GM12878 (cell line): ENCODE measurements at regions not wholly inside any gene's neighbourhood (a gene's known extent, or its start where the extent isn't known, plus 50 kb on each side); places are given as distances from the start of the nearest gene placed in this dataset.

Experiments used
- ATAC-seq: fragments of 200-7000 bp; cut with Tn5 transposase; 3 replicates; pipeline ENCODE4 v1.9.1; 2020; ENCODE audit warnings: mild to moderate bottlenecking, moderate library complexity
- BruUV-seq: library from RNA; stranded (reverse); fragments of 400-500 nt; replicated peaks from 2 replicates; lab custom pipeline; 2021; lab: Mats Ljungman, UMichigan
- CTCF ChIA-PET: fragments of 300-600 bp; sonication (Branson Sonifier 250); formaldehyde crosslinking; extraction: SDS; loops from one replicate; lab custom pipeline; 2021; ENCODE audit warnings: inconsistent platforms; lab: Yijun Ruan, JAX
- POLR2A ChIA-PET: fragments of 350-600 bp; formaldehyde crosslinking; extraction: SDS; loops from one replicate; lab custom pipeline; 2021; ENCODE audit warnings: inconsistent platforms; lab: Charles Lee
- RAD21 ChIA-PET: fragments of 300-600 bp; sonication (Branson Sonifier 250); formaldehyde crosslinking; loops from one replicate; lab custom pipeline; 2023; ENCODE audit warnings: antibody characterized with exemption; ENCODE audit not compliant: unreplicated experiment; lab: Charles Lee
- SMC1A ChIA-PET: fragments of 300-600 bp; sonication (Branson Sonifier 250); formaldehyde crosslinking; loops from one replicate; lab custom pipeline; 2023; ENCODE audit not compliant: unreplicated experiment, uncharacterized antibody; lab: Charles Lee
- DNase-seq: peaks from one replicate; pipeline ENCODE4 v3.0.0-alpha.2; 2011; ENCODE audit warnings: low read depth, low spot score
- FAIRE-seq: peaks from 3 replicates; lab custom pipeline; 2011; peaks lifted over from hg19 to GRCh38; lab: Jason Lieb, UNC
- H2AFZ ChIP-seq: 2 replicates; pipeline ENCODE4 v1.6.0; 2011; ENCODE audit warnings: low read depth, low read length, control low read depth; ENCODE audit not compliant: control insufficient read depth
- H3K27ac ChIP-seq: 2 replicates; pipeline ENCODE4 v1.5.1; 2011; ENCODE audit warnings: control low read depth; ENCODE audit not compliant: control insufficient read depth, insufficient read depth
- H3K27me3 ChIP-seq, 2 experiments: replicated peaks in 1 of 2; 2 replicates each; pipeline versions ENCODE4 v1.6.0 to v1.6.1; 2011; ENCODE audit warnings: low read length in 1 of 2; ENCODE audit not compliant: control insufficient read depth in 2 of 2, insufficient read depth in 2 of 2
- H3K36me3 ChIP-seq, 2 experiments: 2 replicates each; pipeline ENCODE4 v1.5.1; 2011; ENCODE audit warnings: low read length in 1 of 2; ENCODE audit not compliant: control insufficient read depth in 2 of 2, insufficient read depth in 2 of 2
- H3K4me1 ChIP-seq: 2 replicates; pipeline ENCODE4 v1.6.1; 2011; ENCODE audit warnings: mild to moderate bottlenecking, low read length, moderate library complexity, mixed read lengths; ENCODE audit not compliant: control insufficient read depth, insufficient read depth
- H3K4me2 ChIP-seq: 2 replicates; pipeline ENCODE4 v1.6.0; 2011; ENCODE audit warnings: control low read depth; ENCODE audit not compliant: control insufficient read depth, insufficient read depth
- H3K4me3 ChIP-seq: fragments of 200-600 bp; sonication (generic); 2 replicates; pipeline ENCODE4 v1.5.1; 2016
- H3K79me2 ChIP-seq: 2 replicates; pipeline ENCODE4 v1.6.0; 2011; ENCODE audit warnings: low read length; ENCODE audit not compliant: control insufficient read depth, insufficient read depth
- H3K9ac ChIP-seq: 2 replicates; pipeline ENCODE4 v1.8.0; 2011; ENCODE audit warnings: low read length, control low read depth, mixed read lengths; ENCODE audit not compliant: control insufficient read depth, insufficient read depth
- H3K9me3 ChIP-seq: replicated peaks from 3 replicates; pipeline ENCODE4 v1.5.1; 2011; ENCODE audit warnings: mild to moderate bottlenecking, low read length; ENCODE audit not compliant: control insufficient read depth, insufficient read depth
- H4K20me1 ChIP-seq: 2 replicates; pipeline ENCODE4 v1.6.0; 2011; ENCODE audit not compliant: control insufficient read depth, insufficient read depth
- CEBPB ChIP-seq, 2 experiments: fragments of 150-350 bp in 1 of 2; IDR thresholded peaks; 2 replicates each; pipeline ENCODE4 v1.6.1; 2012 to 2014; ENCODE audit warnings: low read depth in 2 of 2, low read length in 2 of 2, borderline replicate concordance in 1 of 2, inconsistent platforms in 1 of 2
- DPF2 ChIP-seq: fragments of 450-650 bp; IDR thresholded peaks from 2 replicates; pipeline ENCODE4 v1.6.1; 2017; ENCODE audit warnings: mild to moderate bottlenecking
- EZH2 ChIP-seq: IDR thresholded peaks from 2 replicates; pipeline ENCODE4 v1.6.1; 2012; ENCODE audit warnings: low read depth, mild to moderate bottlenecking, control low read depth, inconsistent platforms, low read length, borderline replicate concordance; ENCODE audit not compliant: control insufficient read depth
- GATAD2B ChIP-seq: fragments of 450-650 bp; conservative IDR thresholded peaks from 2 replicates; pipeline ENCODE4 v1.6.1; 2017; ENCODE audit warnings: low read depth, mild to moderate bottlenecking, moderate library complexity
- SREBF1 ChIP-seq: IDR thresholded peaks from 2 replicates; pipeline ENCODE4 v1.6.1; 2012; ENCODE audit warnings: mild to moderate bottlenecking, low read length
- TCF3 ChIP-seq: IDR thresholded peaks from 2 replicates; pipeline ENCODE4 v1.6.1; 2012; ENCODE audit warnings: low read depth, mild to moderate bottlenecking, low read length, borderline replicate concordance; ENCODE audit not compliant: insufficient read depth
- WGBS: methylation state at CpG from one replicate; pipeline ENCODE4 v1.1.6; 2016; ENCODE audit warnings: low lambda C conversion rate; ENCODE audit not compliant: insufficient replicate concordance, insufficient coverage; ENCODE audit errors: missing lambda C conversion rate; 5-methylcytosine and 5-hydroxymethylcytosine counted together
- in situ Hi-C: fragments of 300-500 bp; cut with MboI; formaldehyde crosslinking; loops from 9 replicates; pipeline ENCODE4 v1.14.3; 2018; ENCODE audit warnings: mixed read lengths
- intact Hi-C: fragments of 100-400 bp; cut with micrococcal nuclease; formaldehyde crosslinking; loops from one replicate; pipeline ENCODE4 v1.14.2; 2022; ENCODE audit not compliant: unreplicated experiment
- TF ChIP-seq, protein P1 (sequence below): IDR thresholded peaks from 2 replicates; pipeline ENCODE4 v1.6.1; 2011; ENCODE audit warnings: mild to moderate bottlenecking, low read depth, low read length, moderate library complexity; ENCODE audit not compliant: insufficient replicate concordance

DNA sequence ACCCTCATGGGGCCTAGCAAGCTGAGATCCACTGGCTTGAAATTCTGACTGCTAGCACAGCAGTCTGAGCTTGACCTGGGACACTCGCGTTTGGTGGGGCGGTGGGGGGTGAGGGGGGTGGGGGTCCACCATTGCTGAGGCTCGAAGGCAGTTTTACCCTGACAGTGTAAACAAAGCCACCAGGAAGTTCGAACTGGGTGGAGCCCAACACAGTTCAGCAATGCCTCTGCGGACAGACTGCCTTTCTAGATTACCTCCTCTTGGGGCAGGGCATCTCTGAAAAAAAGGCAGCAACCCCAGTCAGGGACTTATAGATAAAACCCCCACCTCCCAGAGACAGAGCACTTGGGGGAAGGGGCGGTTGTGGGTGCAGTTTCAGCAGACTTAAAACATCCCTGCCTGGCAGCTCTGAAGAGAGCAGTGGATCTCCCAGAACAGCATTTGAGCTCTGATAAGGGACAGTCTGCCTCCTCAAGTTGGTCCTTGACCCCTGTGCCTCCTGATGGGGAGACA is 149.7 kb upstream of the TANK start:
- ChIA-PET CTCF (no interaction called here), SMC1A (interaction anchor here (1.0 to 1.2 kb wide), 2 partner anchors 14 to 53 kb away, joined by 3 to 4 read pairs; no protein-coding TSS in a partner anchor), POLR2A (no interaction called here), RAD21 (no interaction called here)
- H3K27me3 ChIP-seq = no peaks in the 10 kb centered on the region
- H4K20me1 ChIP-seq = no peaks in the 10 kb centered on the region
- H3K4me3 ChIP-seq = no peak overlapping the region
- in situ Hi-C loops = no loop called here
- H3K4me2 ChIP-seq = no peak overlapping the region
- no peak overlapping the region for H2AFZ ChIP-seq
- H3K4me1 ChIP-seq = no peaks in the 10 kb centered on the region
- intact Hi-C loops = no loop called here
- no peak for FAIRE-seq
- no peak overlapping the region for H3K9ac ChIP-seq
- TF ChIP-seq EZH2 (no peak), SREBF1 (no peak), CEBPB (IDR thresholded peaks at IDR 0.05; ENCODE audit: borderline replicate concordance in 1 of 2, low read depth in 2 of 2, low read length in 2 of 2) (no peak), TCF3 (no peak), DPF2 (no peak), GATAD2B (no peak)
- TF ChIP-seq, protein P1, sequence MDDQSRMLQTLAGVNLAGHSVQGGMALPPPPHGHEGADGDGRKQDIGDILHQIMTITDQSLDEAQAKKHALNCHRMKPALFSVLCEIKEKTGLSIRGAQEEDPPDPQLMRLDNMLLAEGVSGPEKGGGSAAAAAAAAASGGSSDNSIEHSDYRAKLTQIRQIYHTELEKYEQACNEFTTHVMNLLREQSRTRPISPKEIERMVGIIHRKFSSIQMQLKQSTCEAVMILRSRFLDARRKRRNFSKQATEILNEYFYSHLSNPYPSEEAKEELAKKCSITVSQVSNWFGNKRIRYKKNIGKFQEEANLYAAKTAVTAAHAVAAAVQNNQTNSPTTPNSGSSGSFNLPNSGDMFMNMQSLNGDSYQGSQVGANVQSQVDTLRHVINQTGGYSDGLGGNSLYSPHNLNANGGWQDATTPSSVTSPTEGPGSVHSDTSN = no peak
- no peak overlapping the region for H3K27ac ChIP-seq
- no peaks in the 10 kb centered on the region for H3K9me3 ChIP-seq
- no peaks in the 10 kb centered on the region for H3K36me3 ChIP-seq
- no peaks in the 10 kb centered on the region for H3K79me2 ChIP-seq
- no peak for ATAC-seq
- DNase-seq = no peak
- WGBS = 18% methylated on average over 5 of the region's 7 CpGs
- no TSS peak for BruUV-seq
